Endodermal cell (in vitro differentiated cells): ENCODE measurements at regions not wholly inside any gene's neighbourhood (a gene's known extent, or its start where the extent isn't known, plus 50 kb on each side); places are given as distances from the start of the nearest gene placed in this dataset.

ENCODE experiments used
- DNase-seq: peaks from one replicate; pipeline ENCODE4 v3.0.0-alpha.2; 2017
- H3K27ac ChIP-seq: 2 replicates; pipeline ENCODE4 v1.5.1; 2013; ENCODE audit warnings: mild to moderate bottlenecking, low read depth, low read length, moderate library complexity
- H3K27me3 ChIP-seq: 2 replicates; pipeline ENCODE4 v1.6.1; 2013; ENCODE audit warnings: mild to moderate bottlenecking, low read length, moderate library complexity; ENCODE audit not compliant: insufficient read depth, control insufficient read depth, poor library complexity, severe bottlenecking
- H3K36me3 ChIP-seq: 2 replicates; pipeline ENCODE4 v1.7.0; 2013; ENCODE audit warnings: mild to moderate bottlenecking, low read length, moderate library complexity; ENCODE audit not compliant: control insufficient read depth, insufficient read depth
- H3K4me1 ChIP-seq: one replicate; pipeline ENCODE4 v1.7.0; 2013; ENCODE audit warnings: low read length; ENCODE audit not compliant: control insufficient read depth, insufficient read depth
- H3K4me3 ChIP-seq: 2 replicates; pipeline ENCODE4 v1.5.1; 2013; ENCODE audit warnings: mild to moderate bottlenecking, low read length, moderate library complexity
- H3K9ac ChIP-seq: 2 replicates; pipeline ENCODE4 v1.6.1; 2013; ENCODE audit warnings: mild to moderate bottlenecking, low read length, moderate library complexity; ENCODE audit not compliant: poor library complexity, severe bottlenecking; ENCODE audit errors: extremely low read depth
- H3K9me3 ChIP-seq: 2 replicates; pipeline ENCODE4 v1.6.1; 2013; ENCODE audit warnings: mild to moderate bottlenecking, low read length, moderate library complexity; ENCODE audit not compliant: control insufficient read depth
- H3K27ac Mint-ChIP-seq: 2 replicates; pipeline ENCODE4 v1.8.0; 2020; ENCODE audit warnings: mixed read lengths
- H3K27me3 Mint-ChIP-seq: 2 replicates; pipeline ENCODE4 v1.8.0; 2021; ENCODE audit warnings: mild to moderate bottlenecking, mixed read lengths; ENCODE audit not compliant: insufficient read depth
- H3K36me3 Mint-ChIP-seq: 2 replicates; pipeline ENCODE4 v1.8.0; 2020; ENCODE audit warnings: low read depth, mixed read lengths
- H3K4me1 Mint-ChIP-seq: 2 replicates; pipeline ENCODE4 v1.8.0; 2020; ENCODE audit warnings: mixed read lengths
- H3K4me3 Mint-ChIP-seq: 2 replicates; pipeline ENCODE4 v1.8.0; 2020; ENCODE audit warnings: mild to moderate bottlenecking, moderate library complexity, mixed read lengths
- H3K9me3 Mint-ChIP-seq: 2 replicates; pipeline ENCODE4 v1.8.0; 2020; ENCODE audit warnings: mild to moderate bottlenecking, mixed read lengths
- CTCF ChIP-seq: fragments of 200-600 bp; sonication (generic); conservative IDR thresholded peaks from 2 replicates; pipeline ENCODE4 v1.5.0; 2021; ENCODE audit warnings: antibody characterized with exemption, mild to moderate bottlenecking
- whole genome bisulfite sequencing, 2 experiments: methylation state at CpG; one replicate each; pipeline versions ENCODE4 v1.1.5 to v1.1.7; 2013; ENCODE audit warnings: missing lambda C conversion rate in 2 of 2, mixed read lengths in 1 of 2; ENCODE audit not compliant: insufficient coverage in 1 of 2, insufficient read length in 1 of 2; 5-methylcytosine and 5-hydroxymethylcytosine counted together

- no peaks in the 10 kb centered on the region for H3K36me3 ChIP-seq
- Mint-ChIP-seq H3K4me3 (no peak overlapping the region), H3K4me1 (no peaks in the 10 kb centered on the region), H3K27ac (no peak overlapping the region), H3K27me3 (peaks cover 4% of the 10 kb centered on the region), H3K9me3 (peaks cover 8% of the 10 kb centered on the region), H3K36me3 (no peaks in the 10 kb centered on the region)
- H3K4me1 ChIP-seq: no peaks in the 10 kb centered on the region
- no peak overlapping the region for H3K27ac ChIP-seq
- no peak overlapping the region for H3K9ac ChIP-seq
- no peak for TF ChIP-seq CTCF
- 65 to 81% methylated on average over 3 of the region's 3 CpGs for WGBS, 2 experiments
- H3K4me3 ChIP-seq: no peak overlapping the region
- no peaks in the 10 kb centered on the region for H3K27me3 ChIP-seq
- H3K9me3 ChIP-seq: peaks cover 31% of the 10 kb centered on the region
- DNase-seq: no peak
Measured at GRCh38 chr6:159468994-159469393, 224.0 kb downstream of the SOD2 start.

- Histone ChIP-seq H3K27me3 (no peaks in the 10 kb centered on the region), H3K9ac (no peak overlapping the region), H3K27ac (no peak overlapping the region), H3K36me3 (no peaks in the 10 kb centered on the region), H3K4me3 (no peak overlapping the region), H3K4me1 (no peaks in the 10 kb centered on the region), H3K9me3 (peaks cover 31% of the 10 kb centered on the region)
- no peak for TF ChIP-seq CTCF
- Mint-ChIP-seq H3K27ac (no peak overlapping the region), H3K4me1 (no peaks in the 10 kb centered on the region), H3K27me3 (peaks cover 4% of the 10 kb centered on the region), H3K4me3 (no peak overlapping the region), H3K36me3 (no peaks in the 10 kb centered on the region), H3K9me3 (peaks cover 7% of the 10 kb centered on the region)
- DNase-seq: no peak
- WGBS, 2 experiments: 78 to 100% methylated on average over 2 to 5 of the region's 5 CpGs
Measured at GRCh38 chr6:159467473-159468041, 225.5 kb downstream of the SOD2 start.

- no peak for DNase-seq
- peaks cover 31% of the 10 kb centered on the region for H3K9me3 ChIP-seq
- H3K4me3 Mint-ChIP-seq: no peak overlapping the region
- H3K4me1 ChIP-seq: no peaks in the 10 kb centered on the region
- 74 to 94% methylated on average over 2 of the region's 2 CpGs for WGBS, 2 experiments
- no peak overlapping the region for H3K27ac ChIP-seq
- H3K9ac ChIP-seq: no peak overlapping the region
- no peaks in the 10 kb centered on the region for H3K36me3 Mint-ChIP-seq
- H3K4me3 ChIP-seq: no peak overlapping the region
- peaks cover 5% of the 10 kb centered on the region for H3K9me3 Mint-ChIP-seq
- no peaks in the 10 kb centered on the region for H3K4me1 Mint-ChIP-seq
- no peaks in the 10 kb centered on the region for H3K27me3 ChIP-seq
- H3K27ac Mint-ChIP-seq: no peak overlapping the region
- H3K27me3 Mint-ChIP-seq: peaks cover 3% of the 10 kb centered on the region
- TF ChIP-seq CTCF: no peak
- H3K36me3 ChIP-seq: no peaks in the 10 kb centered on the region
Measured at GRCh38 chr6:159466926-159467325, 226.1 kb downstream of the SOD2 start.
